Gastrocnemius medialis (tissue), 4 donors: ENCODE measurements at regions not wholly inside any gene's neighbourhood (a gene's known extent, or its start where the extent isn't known, plus 50 kb on each side); places are given as distances from the start of the nearest gene placed in this dataset.

Experiments used
- ATAC-seq, 2 donors: fragments of 150-250 bp; one replicate each; pipeline ENCODE4 v1.9.1; 2016
- DNase-seq, 2 donors: peaks; one replicate each; pipeline ENCODE4 v3.0.0-alpha.2; 2019
- H3K27ac ChIP-seq, 4 donors: fragments of 200-600 bp; sonication (generic); 1 replicate in 1 of 4; 2 replicates in 3 of 4; pipeline ENCODE4 v1.5.1; 2016 to 2018; ENCODE audit warnings: mild to moderate bottlenecking in 2 of 4, moderate library complexity in 1 of 4
- H3K27me3 ChIP-seq, 3 donors: fragments of 200-600 bp; sonication (generic) in 2 of 3; 1 replicate in 1 of 3; 2 replicates in 2 of 3; pipeline versions ENCODE4 v1.5.1 to v1.6.0; 2016 to 2019; ENCODE audit warnings: mild to moderate bottlenecking in 1 of 3, moderate library complexity in 1 of 3
- H3K36me3 ChIP-seq, 2 donors: fragments of 200-600 bp; sonication (generic) in 1 of 2; one replicate each; pipeline ENCODE4 v1.5.1; 2017 to 2018
- H3K4me1 ChIP-seq, 2 donors: fragments of 200-600 bp; sonication (generic) in 1 of 2; one replicate each; pipeline ENCODE4 v1.5.1; 2016 to 2017; ENCODE audit warnings: mild to moderate bottlenecking in 2 of 2
- H3K4me3 ChIP-seq, 4 donors: fragments of 200-600 bp; sonication (generic) in 3 of 4; 1 replicate in 1 of 4; 2 replicates in 3 of 4; pipeline ENCODE4 v1.5.1; 2016 to 2019; ENCODE audit warnings: mild to moderate bottlenecking in 2 of 4
- H3K9me3 ChIP-seq, 3 donors: fragments of 200-600 bp; sonication (generic) in 2 of 3; 1 replicate in 1 of 3; 2 replicates in 2 of 3; pipeline ENCODE4 v1.5.1; 2016 to 2019
- POLR2A ChIP-seq, 2 donors: fragments of 450-650 bp; IDR thresholded peaks; one replicate each; pipeline ENCODE4 v1.6.1; 2017; ENCODE audit warnings: antibody characterized with exemption in 2 of 2, mild to moderate bottlenecking in 2 of 2, moderate library complexity in 2 of 2
- in situ Hi-C, 4 donors: fragments of 200-750 bp; cut with MboI; loops; one replicate each; pipeline versions ENCODE4 v1.15.0 to v1.8.0; 2017; ENCODE audit warnings: low sequenced_read_pairs in 4 of 4
- intact Hi-C: fragments of 100-400 bp; cut with DNase I; formaldehyde crosslinking; loops from one replicate; pipeline ENCODE4 v1.15.1; 2023; ENCODE audit warnings: low total_unique reads
- TF ChIP-seq, protein P1 (sequence below), 5 experiments: fragments of 450-650 bp in 3 of 5; fragments of 200-600 bp in 2 of 5; sonication (generic) in 2 of 5; IDR thresholded peaks in 4 of 5; conservative IDR thresholded peaks in 1 of 5; 1 replicate in 4 of 5; 2 replicates in 1 of 5; pipeline ENCODE4 v1.5.1; 2016 to 2019; ENCODE audit warnings: antibody characterized with exemption in 5 of 5, mild to moderate bottlenecking in 3 of 5, moderate library complexity in 3 of 5

DNA sequence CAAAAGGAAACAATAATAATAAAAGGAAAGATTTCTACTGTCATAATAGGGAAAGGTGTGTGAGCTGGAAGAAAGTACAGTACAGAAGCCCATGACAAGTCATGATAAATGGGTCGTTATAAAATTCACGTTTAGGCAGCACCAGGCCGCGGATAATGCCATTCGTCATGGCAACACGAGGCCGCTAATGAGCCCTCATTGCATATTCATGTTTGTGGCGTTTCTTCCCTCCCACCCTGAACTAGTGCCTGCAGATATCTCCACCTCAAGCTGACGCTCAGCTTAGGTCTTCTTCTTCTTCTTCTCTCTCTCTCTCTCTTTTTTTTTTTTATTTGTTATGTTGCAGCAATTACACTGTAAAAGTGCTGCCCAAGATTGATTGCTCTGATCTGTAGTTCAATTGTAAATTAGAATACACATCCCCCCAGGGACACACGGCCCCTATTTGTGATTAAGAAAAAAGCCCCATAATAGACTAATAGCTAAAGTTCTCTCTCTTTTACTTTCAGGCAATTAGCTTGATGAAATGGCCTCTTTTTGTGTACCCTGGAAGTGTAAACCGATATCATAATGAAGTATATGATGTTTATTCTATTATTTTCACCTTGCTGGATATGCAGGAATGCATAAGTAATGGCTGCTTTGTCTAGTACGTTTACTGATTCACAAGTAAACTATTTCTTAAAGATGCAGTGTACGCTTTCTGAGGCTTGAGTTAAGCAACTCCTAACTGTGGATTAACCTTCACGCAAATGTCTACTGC, 61.9 kb upstream of the NR2F2 start:
- H3K9me3 ChIP-seq: no peaks in the 10 kb centered on the region
- no peaks in the 10 kb centered on the region for H3K36me3 ChIP-seq
- ATAC-seq (no peak), DNase-seq (no peak)
- H3K4me1 ChIP-seq: no peaks in the 10 kb centered on the region
- TF ChIP-seq, protein P1, sequence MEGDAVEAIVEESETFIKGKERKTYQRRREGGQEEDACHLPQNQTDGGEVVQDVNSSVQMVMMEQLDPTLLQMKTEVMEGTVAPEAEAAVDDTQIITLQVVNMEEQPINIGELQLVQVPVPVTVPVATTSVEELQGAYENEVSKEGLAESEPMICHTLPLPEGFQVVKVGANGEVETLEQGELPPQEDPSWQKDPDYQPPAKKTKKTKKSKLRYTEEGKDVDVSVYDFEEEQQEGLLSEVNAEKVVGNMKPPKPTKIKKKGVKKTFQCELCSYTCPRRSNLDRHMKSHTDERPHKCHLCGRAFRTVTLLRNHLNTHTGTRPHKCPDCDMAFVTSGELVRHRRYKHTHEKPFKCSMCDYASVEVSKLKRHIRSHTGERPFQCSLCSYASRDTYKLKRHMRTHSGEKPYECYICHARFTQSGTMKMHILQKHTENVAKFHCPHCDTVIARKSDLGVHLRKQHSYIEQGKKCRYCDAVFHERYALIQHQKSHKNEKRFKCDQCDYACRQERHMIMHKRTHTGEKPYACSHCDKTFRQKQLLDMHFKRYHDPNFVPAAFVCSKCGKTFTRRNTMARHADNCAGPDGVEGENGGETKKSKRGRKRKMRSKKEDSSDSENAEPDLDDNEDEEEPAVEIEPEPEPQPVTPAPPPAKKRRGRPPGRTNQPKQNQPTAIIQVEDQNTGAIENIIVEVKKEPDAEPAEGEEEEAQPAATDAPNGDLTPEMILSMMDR (IDR thresholded peaks at IDR 0.05 in 4 of 5, conservative IDR thresholded peaks at IDR 0.05 in 1 of 5): no peak
- TF ChIP-seq POLR2A (IDR thresholded peaks at IDR 0.05): no peak
- intact Hi-C loops (no loop called here), in situ Hi-C loops (no loop called here)
- no peak overlapping the region for H3K27ac ChIP-seq
- H3K4me3 ChIP-seq: no peak overlapping the region
- no peaks in the 10 kb centered on the region for H3K27me3 ChIP-seq

DNA sequence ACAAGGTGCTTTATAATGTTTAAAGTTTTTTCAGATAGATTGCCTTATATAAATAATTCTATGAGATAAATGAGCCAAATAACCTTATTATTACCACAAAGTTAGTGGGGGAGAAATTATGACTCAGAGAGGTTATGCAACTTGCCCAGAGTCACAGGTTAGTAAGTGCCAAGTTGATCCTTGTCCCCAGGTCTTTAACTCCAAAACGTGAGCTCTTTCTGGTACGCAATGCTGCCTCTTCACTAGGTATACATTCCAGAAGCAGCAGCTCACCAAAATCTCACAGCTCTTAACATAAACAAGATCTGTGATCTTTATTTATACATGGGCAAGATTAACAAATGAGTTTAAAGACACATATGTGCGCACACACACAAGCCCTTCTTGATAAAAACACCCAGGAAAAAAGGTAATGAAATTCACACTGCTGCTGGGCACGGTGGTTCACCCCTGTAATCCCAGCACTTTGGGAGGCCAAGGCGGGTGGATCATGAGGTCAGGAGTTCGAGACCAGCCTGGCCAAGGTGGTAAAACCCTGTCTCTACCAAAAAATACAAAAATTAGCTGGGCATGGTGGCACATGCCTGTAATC, 59.8 kb upstream of the NR2F2 start:
- Histone ChIP-seq H3K27ac (no peak overlapping the region), H3K27me3 (no peaks in the 10 kb centered on the region), H3K36me3 (no peaks in the 10 kb centered on the region), H3K4me3 (no peak overlapping the region), H3K4me1 (no peaks in the 10 kb centered on the region), H3K9me3 (no peaks in the 10 kb centered on the region)
- in situ Hi-C loops: no loop called here
- intact Hi-C loops: no loop called here
- ATAC-seq: no peak
- no peak for DNase-seq
- no peak for TF ChIP-seq POLR2A (IDR thresholded peaks at IDR 0.05)
- TF ChIP-seq, protein P1 (IDR thresholded peaks at IDR 0.05 in 4 of 5, conservative IDR thresholded peaks at IDR 0.05 in 1 of 5): no peak

DNA sequence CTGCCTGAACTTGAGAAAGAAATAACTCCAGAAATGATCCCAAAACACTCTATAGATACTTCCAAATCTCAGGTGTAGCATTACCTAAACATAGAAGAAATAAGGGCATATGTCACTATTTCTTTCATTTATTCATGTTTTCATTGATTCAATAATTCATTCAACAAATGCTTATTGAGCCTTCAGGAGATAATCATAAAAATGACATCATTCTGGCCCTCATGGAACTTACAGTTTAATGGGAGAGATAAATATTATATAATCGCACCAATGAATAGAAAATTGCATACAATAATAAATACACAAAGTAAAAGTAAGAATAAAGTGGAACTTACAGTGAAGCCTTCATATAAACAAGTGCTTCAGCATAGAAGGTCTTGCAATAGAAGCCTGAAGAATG, 58.1 kb upstream of the NR2F2 start:
- TF ChIP-seq POLR2A (IDR thresholded peaks at IDR 0.05): no peak
- TF ChIP-seq, protein P1 (IDR thresholded peaks at IDR 0.05 in 4 of 5, conservative IDR thresholded peaks at IDR 0.05 in 1 of 5): no peak
- Histone ChIP-seq H3K27me3 (no peaks in the 10 kb centered on the region), H3K9me3 (no peaks in the 10 kb centered on the region), H3K27ac (no peak overlapping the region), H3K4me3 (no peak overlapping the region), H3K36me3 (no peaks in the 10 kb centered on the region), H3K4me1 (no peaks in the 10 kb centered on the region)
- DNase-seq (no peak), ATAC-seq (no peak)
- intact Hi-C loops: no loop called here
- in situ Hi-C loops: no loop called here

DNA sequence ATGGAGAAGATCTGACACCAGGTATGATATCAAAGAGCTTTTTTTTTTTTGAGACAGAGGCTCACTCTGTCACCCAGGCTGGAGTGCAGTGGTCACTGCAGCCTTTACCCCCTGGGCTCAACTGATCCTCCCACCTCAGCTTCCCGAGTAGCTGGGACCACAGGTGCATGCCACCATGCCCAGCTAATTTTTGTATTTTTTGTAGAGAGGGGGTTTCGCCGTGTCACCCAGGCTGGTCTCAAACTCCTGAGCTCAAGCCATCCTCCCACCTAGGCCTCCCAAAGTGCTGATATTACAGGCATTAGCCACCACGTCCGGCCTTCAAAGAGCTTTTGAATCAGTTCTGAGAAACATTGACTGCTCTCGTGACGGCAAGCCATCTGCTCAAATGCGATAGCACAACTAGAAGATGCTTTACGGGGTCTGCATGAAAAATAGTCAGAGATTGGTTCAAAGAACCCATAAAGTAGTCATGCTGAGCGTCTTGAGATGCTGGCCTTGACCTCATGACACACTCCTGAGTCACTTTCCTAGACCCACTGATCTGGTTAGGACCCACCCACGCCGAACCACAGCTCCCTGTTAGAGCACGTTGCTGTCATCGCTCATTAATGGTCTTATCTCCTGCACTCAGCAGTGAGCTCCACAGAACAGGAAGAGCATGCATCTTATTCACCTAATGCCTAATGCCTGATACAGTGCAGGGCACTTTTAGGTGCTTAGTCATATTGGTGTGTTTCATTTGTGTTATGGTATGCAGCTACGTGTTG, 57.0 kb upstream of the NR2F2 start:
- Histone ChIP-seq H3K4me1 (no peaks in the 10 kb centered on the region), H3K36me3 (no peaks in the 10 kb centered on the region), H3K27ac (no peak overlapping the region), H3K27me3 (no peaks in the 10 kb centered on the region), H3K9me3 (no peaks in the 10 kb centered on the region), H3K4me3 (no peak overlapping the region)
- intact Hi-C loops (no loop called here), in situ Hi-C loops (no loop called here)
- ATAC-seq (no peak), DNase-seq (no peak)
- TF ChIP-seq POLR2A (IDR thresholded peaks at IDR 0.05): no peak
- TF ChIP-seq, protein P1 (IDR thresholded peaks at IDR 0.05 in 4 of 5, conservative IDR thresholded peaks at IDR 0.05 in 1 of 5): no peak
